BE2C (cell line): ENCODE measurements at regions not wholly inside any gene's neighbourhood (a gene's known extent, or its start where the extent isn't known, plus 50 kb on each side); places are given as distances from the start of the nearest gene placed in this dataset.

Source experiments
- DNase-seq: peaks from one replicate; pipeline ENCODE4 v3.0.0-alpha.2; 2020
- H3K27me3 ChIP-seq: fragments of 250-450 bp; sonication (Bioruptor Pico); 2 replicates; pipeline ENCODE4 v1.5.1; 2020; ENCODE audit warnings: mild to moderate bottlenecking
- H3K36me3 ChIP-seq: fragments of 250-450 bp; sonication (Bioruptor Pico); 2 replicates; pipeline ENCODE4 v1.5.1; 2020; ENCODE audit warnings: mild to moderate bottlenecking
- H3K4me1 ChIP-seq: fragments of 250-450 bp; sonication (Bioruptor Pico); 2 replicates; pipeline ENCODE4 v1.5.1; 2020
- H3K4me3 ChIP-seq: 2 replicates; pipeline ENCODE4 v1.5.1; 2011; ENCODE audit warnings: low read depth, low read length
- H3K9me3 ChIP-seq: fragments of 250-450 bp; sonication (Bioruptor Pico); 2 replicates; pipeline ENCODE4 v1.5.1; 2020
- CTCF ChIP-seq: IDR thresholded peaks from 2 replicates; pipeline ENCODE4 v1.5.1; 2012; ENCODE audit warnings: mild to moderate bottlenecking, low read depth, low read length

GRCh38 chr3:99384596-99384995 lies 253.8 kb upstream of the COL8A1 start:
- no peak for DNase-seq
- H3K9me3 ChIP-seq, result no peaks in the 10 kb centered on the region
- H3K27me3 ChIP-seq, result no peaks in the 10 kb centered on the region
- no peak for TF ChIP-seq CTCF
- no peak overlapping the region for H3K4me3 ChIP-seq
- no peaks in the 10 kb centered on the region for H3K4me1 ChIP-seq
- H3K36me3 ChIP-seq, result no peaks in the 10 kb centered on the region

- H3K4me1 ChIP-seq, result no peaks in the 10 kb centered on the region
- H3K27me3 ChIP-seq, result no peaks in the 10 kb centered on the region
- DNase-seq, result no peak
- no peak overlapping the region for H3K4me3 ChIP-seq
- no peaks in the 10 kb centered on the region for H3K9me3 ChIP-seq
- no peaks in the 10 kb centered on the region for H3K36me3 ChIP-seq
- no peak for TF ChIP-seq CTCF
Measured at GRCh38 chr3:99376926-99377325, 261.5 kb upstream of the COL8A1 start.

- no peak overlapping the region for H3K4me3 ChIP-seq
- H3K9me3 ChIP-seq, result no peaks in the 10 kb centered on the region
- DNase-seq, result no peak
- TF ChIP-seq CTCF, result no peak
- H3K27me3 ChIP-seq, result no peaks in the 10 kb centered on the region
- no peaks in the 10 kb centered on the region for H3K4me1 ChIP-seq
- H3K36me3 ChIP-seq, result no peaks in the 10 kb centered on the region
Measured at GRCh38 chr3:99373846-99374210, 264.6 kb upstream of the COL8A1 start.

GRCh38 chr3:99373088-99373845 lies 265.1 kb upstream of the COL8A1 start:
- H3K36me3 ChIP-seq, result no peaks in the 10 kb centered on the region
- no peak for TF ChIP-seq CTCF
- no peak for DNase-seq
- no peaks in the 10 kb centered on the region for H3K4me1 ChIP-seq
- no peak overlapping the region for H3K4me3 ChIP-seq
- H3K9me3 ChIP-seq, result no peaks in the 10 kb centered on the region
- no peaks in the 10 kb centered on the region for H3K27me3 ChIP-seq

- no peaks in the 10 kb centered on the region for H3K4me1 ChIP-seq
- H3K36me3 ChIP-seq, result no peaks in the 10 kb centered on the region
- H3K9me3 ChIP-seq, result no peaks in the 10 kb centered on the region
- TF ChIP-seq CTCF, result 0 out of 2 replicates have a peak, but pooled peaks have one; percentile 7
- no peaks in the 10 kb centered on the region for H3K27me3 ChIP-seq
- DNase-seq, result peak; percentile 9
- H3K4me3 ChIP-seq, result no peak overlapping the region
Measured at GRCh38 chr3:99366663-99367429, 271.5 kb upstream of the COL8A1 start.

GRCh38 chr3:99365979-99366378 lies 272.4 kb upstream of the COL8A1 start:
- Histone ChIP-seq H3K4me3 (no peak overlapping the region), H3K36me3 (no peaks in the 10 kb centered on the region), H3K4me1 (no peaks in the 10 kb centered on the region), H3K27me3 (no peaks in the 10 kb centered on the region), H3K9me3 (no peaks in the 10 kb centered on the region)
- DNase-seq, result no peak
- TF ChIP-seq CTCF, result no peak
